Medulla oblongata (tissue), 1 donor: ENCODE measurements at regions not wholly inside any gene's neighbourhood (a gene's known extent, or its start where the extent isn't known, plus 50 kb on each side); places are given as distances from the start of the nearest gene placed in this dataset.
A peak's percentile ranks its signal among the peaks of the same experiment; 100 is the strongest.
"Not testable (repeated sequence)": the region's sequence is repeated elsewhere in the genome, so short reads cannot be mapped to it uniquely, and the experiment has no call there.

ENCODE experiments used
- DNase-seq: peaks from one replicate; pipeline ENCODE4 v3.0.0-alpha.2; 2015; ENCODE audit errors: extremely low spot score

- not testable (repeated sequence) for DNase-seq
Observed at GRCh38 chr2:185988907-185989306, 250.3 kb downstream of the FSIP2 start.

- no peak for DNase-seq
Observed at GRCh38 chr2:185990861-185991525, 252.4 kb downstream of the FSIP2 start.

- no peak for DNase-seq
Observed at GRCh38 chr2:185998562-185999070, 260.0 kb downstream of the FSIP2 start.

GRCh38 chr2:186009341-186009740, 270.7 kb downstream of the FSIP2 start:
- DNase-seq: no peak

GRCh38 chr2:186017278-186017677, 278.7 kb downstream of the FSIP2 start:
- DNase-seq: no peak

- no peak for DNase-seq
Observed at GRCh38 chr2:186024921-186025320, 286.3 kb downstream of the FSIP2 start.

GRCh38 chr2:186027922-186028321, 289.3 kb downstream of the FSIP2 start:
- no peak for DNase-seq

GRCh38 chr2:186031229-186031628, 292.6 kb downstream of the FSIP2 start:
- no peak for DNase-seq

- DNase-seq: no peak
Observed at GRCh38 chr2:186032102-186032738, 293.6 kb downstream of the FSIP2 start.

- DNase-seq: no peak
Observed at GRCh38 chr2:186032930-186033329, 294.3 kb downstream of the FSIP2 start.

DNA sequence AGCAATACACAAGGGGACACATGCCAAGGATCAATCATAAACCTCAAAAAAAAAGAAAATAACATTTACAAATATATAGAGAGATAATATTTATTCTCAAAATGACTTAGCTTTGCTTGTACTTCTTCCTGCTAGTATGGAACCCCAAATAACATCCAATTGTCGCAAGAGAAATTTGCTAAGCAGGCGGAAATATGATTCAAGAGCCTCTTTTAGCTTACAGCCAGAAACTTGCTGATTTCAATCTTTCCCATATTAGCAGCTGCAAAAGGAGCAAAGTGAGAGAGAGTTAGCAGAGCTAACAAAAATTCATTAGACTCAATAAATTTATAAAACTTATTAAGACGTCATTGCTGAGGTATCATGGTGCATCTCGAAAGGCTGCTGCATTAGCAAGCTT, 294.9 kb downstream of the FSIP2 start:
- DNase-seq: no peak

GRCh38 chr2:186036862-186037449, 298.4 kb downstream of the FSIP2 start:
- DNase-seq: no peak

GRCh38 chr2:186042207-186043028, 303.8 kb downstream of the FSIP2 start:
- no peak for DNase-seq

DNA sequence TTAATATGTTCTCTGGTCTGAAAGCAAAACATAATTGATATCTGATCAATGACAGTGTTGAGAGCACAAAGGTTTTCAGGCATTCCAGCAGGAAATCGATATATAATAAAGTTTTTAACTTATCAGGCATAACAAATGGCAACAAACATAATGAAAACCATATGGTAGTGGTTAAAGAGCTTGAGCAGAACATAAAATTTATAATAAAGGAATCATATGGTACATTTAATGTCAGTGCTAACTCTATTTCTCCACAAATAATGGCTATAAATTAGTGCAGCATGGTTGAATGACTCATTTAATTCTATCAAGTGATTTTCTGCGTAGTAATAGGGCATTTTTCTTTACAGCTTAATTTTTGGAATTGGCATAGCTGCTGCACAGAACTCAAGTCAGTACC, 306.2 kb downstream of the FSIP2 start:
- no peak for DNase-seq

DNA sequence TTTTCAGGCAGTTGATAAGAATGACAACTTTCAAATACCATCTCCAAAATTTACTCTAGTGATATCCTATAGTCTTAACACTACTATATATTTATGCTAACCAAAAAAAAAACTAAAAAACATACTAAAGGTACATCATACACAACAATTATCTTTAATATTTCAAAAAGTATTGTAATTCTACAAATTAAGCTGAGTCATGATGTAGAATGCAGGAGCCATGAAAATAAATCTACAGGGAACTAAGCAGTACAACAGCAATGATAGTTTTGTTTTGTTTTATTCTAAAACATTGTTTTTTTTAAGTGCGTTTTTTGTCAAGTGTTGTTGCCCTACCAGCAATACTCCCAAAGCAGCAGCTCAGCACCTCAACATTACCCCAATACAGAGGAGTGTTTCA, 314.3 kb downstream of the FSIP2 start:
- no peak for DNase-seq

DNA sequence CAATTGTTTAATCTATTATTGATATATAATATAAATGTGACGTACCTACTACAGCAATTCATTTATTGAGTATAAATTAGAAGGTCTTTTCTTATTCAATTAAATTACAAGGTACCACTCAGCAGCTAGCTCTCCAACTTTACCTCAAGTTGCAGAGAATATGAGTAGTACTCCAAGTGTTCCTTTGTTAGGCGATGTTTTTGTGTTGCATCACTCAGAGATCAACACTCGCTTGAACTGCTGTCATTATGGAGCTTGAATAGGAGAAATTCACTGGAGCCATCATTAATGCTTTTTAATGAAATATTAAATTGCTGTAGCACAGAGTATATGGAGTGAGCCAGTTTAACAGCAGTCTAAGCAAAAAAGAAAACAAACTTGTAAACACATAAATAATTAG, 320.0 kb downstream of the FSIP2 start:
- no peak for DNase-seq

GRCh38 chr2:186059096-186059495, 320.5 kb downstream of the FSIP2 start:
- peak; percentile 48 for DNase-seq

DNA sequence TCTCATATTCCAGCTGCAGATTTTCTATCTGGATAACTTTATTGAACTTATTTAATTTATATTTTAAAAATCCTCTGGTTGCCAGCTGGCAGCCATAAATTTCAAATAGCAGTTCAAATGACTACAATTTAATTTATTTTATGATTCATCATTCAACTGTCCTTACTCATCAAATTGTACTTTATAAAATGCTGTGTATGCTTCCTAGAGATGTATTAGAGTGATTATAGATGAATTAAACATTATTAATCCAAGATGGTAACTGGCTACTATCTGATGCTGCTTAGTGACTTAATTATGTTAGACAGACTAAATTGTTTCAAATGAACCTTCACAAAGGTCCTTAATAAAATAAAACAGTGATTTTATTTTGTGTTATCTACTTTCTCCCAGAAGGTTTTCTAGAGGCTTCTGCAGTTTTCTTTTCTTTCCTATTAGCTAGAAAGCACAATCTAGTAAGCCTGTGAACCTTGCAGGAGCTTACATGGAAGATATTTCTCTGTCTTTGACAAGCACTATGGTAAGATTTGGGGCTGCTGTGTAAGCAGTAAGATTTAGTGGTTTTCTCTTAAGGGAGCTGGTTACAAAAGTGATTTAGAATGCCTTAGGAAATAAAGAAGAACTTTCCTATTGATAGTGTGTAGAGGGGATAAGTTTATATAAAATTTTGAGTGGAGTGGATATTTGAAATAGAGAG, 322.3 kb downstream of the FSIP2 start:
- peak; percentile 3 for DNase-seq

GRCh38 chr2:186064507-186064906, 325.9 kb downstream of the FSIP2 start:
- DNase-seq: no peak

DNA sequence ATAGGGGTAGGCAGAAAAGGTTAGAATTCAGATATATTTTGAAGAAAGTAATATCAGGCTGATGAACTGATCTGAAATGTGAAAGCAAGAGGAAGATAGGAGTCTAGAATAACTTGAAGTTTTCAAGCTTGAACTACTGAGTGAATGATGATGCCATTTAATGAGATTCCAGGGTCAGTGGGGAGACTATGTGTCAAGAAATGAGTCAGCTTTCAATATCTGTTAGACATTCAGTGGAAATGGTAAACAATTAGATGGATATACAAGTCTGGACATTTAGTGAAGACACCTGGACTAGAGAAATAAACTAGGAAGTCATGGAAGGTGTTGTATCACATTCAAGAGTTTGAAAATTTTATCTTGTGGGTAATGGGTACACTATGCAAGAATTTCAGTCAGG, 326.9 kb downstream of the FSIP2 start:
- no peak for DNase-seq

- no peak for DNase-seq
Observed at GRCh38 chr2:186068139-186068801, 329.7 kb downstream of the FSIP2 start.
